K562 (cell line): ENCODE measurements at regions not wholly inside any gene's neighbourhood (a gene's known extent, or its start where the extent isn't known, plus 50 kb on each side); places are given as distances from the start of the nearest gene placed in this dataset.

Experiments used
- ATAC-seq: fragments of 200-7000 bp; cut with Tn5 transposase; 3 replicates; pipeline ENCODE4 v1.9.1; 2020; ENCODE audit warnings: moderate library complexity
- BruUV-seq: library from RNA; stranded (reverse); fragments of 400-500 nt; replicated peaks from 2 replicates; lab custom pipeline; 2021; lab: Mats Ljungman, UMichigan
- CTCF ChIA-PET: fragments of 300-600 bp; formaldehyde crosslinking; extraction: SDS; loops from one replicate; lab custom pipeline; 2021; ENCODE audit warnings: low intra/inter-chr PET ratio; lab: Yijun Ruan, JAX
- POLR2A ChIA-PET: fragments of 300-600, 350-650 bp; sonication (Branson Sonifier 250); formaldehyde crosslinking; extraction: SDS; loops from one replicate; lab custom pipeline; 2021; ENCODE audit warnings: antibody characterized with exemption, inconsistent platforms; lab: Yijun Ruan, JAX
- DNase-seq, 4 experiments: peaks; one replicate each; pipeline versions ENCODE4 v3.0.0 to v3.0.0-alpha.2; 2011 to 2018; ENCODE audit warnings: low spot score in 3 of 4, mixed read lengths in 3 of 4; ENCODE audit errors: extremely low read depth in 1 of 4
- FAIRE-seq: peaks from 2 replicates; lab custom pipeline; 2011; peaks lifted over from hg19 to GRCh38; lab: Jason Lieb, UNC
- H2AFZ ChIP-seq: 2 replicates; pipeline ENCODE4 v1.6.0; 2011; ENCODE audit warnings: low read depth, low read length, control low read depth, inconsistent platforms
- H3K27ac ChIP-seq: fragments of 200-600 bp; 3 replicates; pipeline ENCODE4 v1.8.0; 2011; ENCODE audit warnings: low read depth, mild to moderate bottlenecking, control low read depth, inconsistent platforms, low read length, moderate library complexity, mixed read lengths; ENCODE audit errors: extremely low read depth
- H3K27me3 ChIP-seq, 2 experiments: fragments of 300-600 bp in 1 of 2; 2 replicates in 1 of 2; 3 replicates in 1 of 2; pipeline versions ENCODE4 v1.6.0 to v1.8.0; 2011; ENCODE audit warnings: inconsistent platforms in 2 of 2, low read length in 2 of 2, mild to moderate bottlenecking in 1 of 2, mixed read lengths in 1 of 2, moderate library complexity in 1 of 2; ENCODE audit not compliant: control insufficient read depth in 2 of 2, insufficient read depth in 2 of 2
- H3K36me3 ChIP-seq: fragments of 300-600 bp; 3 replicates; pipeline ENCODE4 v1.8.0; 2011; ENCODE audit warnings: mild to moderate bottlenecking, low read length, inconsistent platforms; ENCODE audit not compliant: control insufficient read depth, insufficient read depth
- H3K4me1 ChIP-seq, 2 experiments: fragments of 200-600 bp in 1 of 2; replicated peaks in 1 of 2; 2 replicates in 1 of 2; 3 replicates in 1 of 2; pipeline versions ENCODE4 v1.5.1 to v1.8.0; 2011; ENCODE audit warnings: inconsistent platforms in 2 of 2, low read length in 2 of 2, mild to moderate bottlenecking in 1 of 2, mixed read lengths in 1 of 2, moderate library complexity in 1 of 2; ENCODE audit not compliant: control insufficient read depth in 2 of 2, insufficient read depth in 2 of 2
- H3K4me2 ChIP-seq: 2 replicates; pipeline ENCODE4 v1.6.1; 2011; ENCODE audit warnings: low read length, control low read depth, inconsistent platforms, mixed read lengths; ENCODE audit not compliant: insufficient read depth
- H3K4me3 ChIP-seq: fragments of 200-600 bp; sonication (generic), shearing (Covaris generic); 2 replicates; pipeline ENCODE4 v1.5.1; 2016; ENCODE audit warnings: control low read depth, inconsistent platforms
- H3K79me2 ChIP-seq: fragments of 200-600 bp; 3 replicates; pipeline ENCODE4 v1.8.0; 2011; ENCODE audit warnings: low read length, inconsistent platforms; ENCODE audit not compliant: control insufficient read depth, insufficient read depth
- H3K9ac ChIP-seq, 2 experiments: 2 replicates each; pipeline versions ENCODE4 v1.6.0 to v1.6.1; 2011; ENCODE audit warnings: low read depth in 2 of 2, low read length in 2 of 2, control low read depth in 1 of 2, inconsistent platforms in 1 of 2, mild to moderate bottlenecking in 1 of 2, mixed read lengths in 1 of 2; ENCODE audit not compliant: insufficient read depth in 1 of 2
- H3K9me1 ChIP-seq: one replicate; pipeline ENCODE4 v1.6.0; 2011; ENCODE audit warnings: inconsistent platforms, mild to moderate bottlenecking, low read length, moderate library complexity; ENCODE audit not compliant: control insufficient read depth, insufficient read depth
- H3K9me3 ChIP-seq: replicated peaks from 2 replicates; pipeline ENCODE4 v1.5.1; 2011; ENCODE audit warnings: low read depth, low read length, inconsistent platforms; ENCODE audit not compliant: control insufficient read depth, insufficient read depth
- H4K20me1 ChIP-seq: replicated peaks from 2 replicates; pipeline ENCODE4 v1.6.1; 2011; ENCODE audit warnings: low read length, inconsistent platforms, mixed read lengths; ENCODE audit not compliant: control insufficient read depth, insufficient read depth
- CBX8 ChIP-seq: fragments of 200-600 bp; sonication (generic); IDR thresholded peaks from 2 replicates; pipeline ENCODE4 v1.6.1; 2012; ENCODE audit warnings: borderline replicate concordance, mixed run types, low read depth, mild to moderate bottlenecking, moderate library complexity, mixed read lengths, low read length, control low read depth, inconsistent platforms; ENCODE audit not compliant: poor library complexity, severe bottlenecking; ENCODE audit errors: extremely low read depth
- HIVEP1 ChIP-seq: fragments of 250-450 bp; sonication (Bioruptor Pico); IDR thresholded peaks from 2 replicates; pipeline ENCODE4 v1.4.0; 2020; ENCODE audit warnings: mild to moderate bottlenecking
- IRF2 ChIP-seq: sonication (generic); formaldehyde crosslinking; IDR thresholded peaks from 2 replicates; pipeline ENCODE4 v1.8.1; 2022; ENCODE audit warnings: mild to moderate bottlenecking, missing genetic modification reagents
- RBM14 ChIP-seq: fragments of 200-400 bp; formaldehyde crosslinking; IDR thresholded peaks from 2 replicates; pipeline ENCODE4 v1.6.1; 2018; ENCODE audit warnings: low read depth, mild to moderate bottlenecking, low read length, moderate library complexity, borderline replicate concordance; ENCODE audit not compliant: insufficient read depth
- WGBS: fragments of 100-300 bp; shearing (Covaris generic); methylation state at CpG from one replicate; pipeline ENCODE4 v1.1.6; 2016; ENCODE audit warnings: low coverage, mixed read lengths; ENCODE audit not compliant: insufficient coverage; ENCODE audit errors: missing lambda C conversion rate; 5-methylcytosine and 5-hydroxymethylcytosine counted together
- in situ Hi-C: fragments of 300-500 bp; cut with MboI; formaldehyde crosslinking; loops from 4 replicates; pipeline ENCODE4 v1.15.0; 2018; ENCODE audit warnings: inconsistent platforms, mixed read lengths
- intact Hi-C: fragments of 100-400 bp; cut with micrococcal nuclease; formaldehyde crosslinking; loops from 2 replicates; pipeline ENCODE4 v1.14.2; 2022
- TF ChIP-seq, protein P1 (sequence below): fragments of 250-450 bp; sonication (Bioruptor Pico); IDR thresholded peaks from 2 replicates; pipeline ENCODE4 v1.8.0; 2022; ENCODE audit warnings: moderate library complexity, mild to moderate bottlenecking, inconsistent platforms
- TF ChIP-seq, protein P2 (sequence below): IDR thresholded peaks from 2 replicates; pipeline ENCODE4 v1.6.1; 2011; ENCODE audit not compliant: insufficient read length; ENCODE audit errors: extremely low read depth

DNA sequence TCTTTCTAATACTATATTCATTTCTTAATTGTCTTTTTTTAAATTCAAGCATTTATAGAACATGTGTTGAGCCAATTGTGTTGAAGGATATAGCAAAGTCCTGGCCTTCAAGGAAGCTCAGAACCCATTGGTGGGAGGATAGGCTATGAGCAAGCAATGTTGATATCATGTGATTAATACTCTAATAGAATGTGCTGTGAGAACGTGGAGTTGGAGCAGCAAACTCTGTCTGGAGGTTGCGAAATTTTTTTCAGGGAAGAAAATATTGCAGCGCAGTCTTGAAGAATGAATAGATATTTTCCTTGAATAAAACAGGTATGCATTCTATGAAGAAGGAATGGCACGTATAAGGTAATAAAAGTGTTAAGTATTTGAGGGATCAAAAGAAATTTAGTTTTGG, 229.2 kb upstream of the KCNK2 start:
- Histone ChIP-seq H3K36me3 (no peaks in the 10 kb centered on the region), H2AFZ (no peak overlapping the region), H3K27me3 (no peaks in the 10 kb centered on the region), H3K27ac (no peak overlapping the region), H4K20me1 (no peaks in the 10 kb centered on the region), H3K9me3 (no peaks in the 10 kb centered on the region; the same call in 1 of the 2 replicates), H3K9ac (no peak overlapping the region), H3K79me2 (no peaks in the 10 kb centered on the region), H3K4me3 (no peak overlapping the region), H3K4me2 (no peak overlapping the region), H3K4me1 (no peaks in the 10 kb centered on the region), H3K9me1 (no peaks in the 10 kb centered on the region)
- 22% methylated on average over 4 of the region's 4 CpGs for WGBS
- ATAC-seq: no peak
- CTCF ChIA-PET: no interaction called here
- POLR2A ChIA-PET: interaction anchor here (0.6 kb wide), 1 partner anchor 1345 kb away, joined by 4 read pairs; no protein-coding TSS in a partner anchor
- TF ChIP-seq HIVEP1 (no peak), RBM14 (no peak), CBX8 (no peak), IRF2 (CRISPR knock-in tag) (no peak)
- TF ChIP-seq, protein P1, sequence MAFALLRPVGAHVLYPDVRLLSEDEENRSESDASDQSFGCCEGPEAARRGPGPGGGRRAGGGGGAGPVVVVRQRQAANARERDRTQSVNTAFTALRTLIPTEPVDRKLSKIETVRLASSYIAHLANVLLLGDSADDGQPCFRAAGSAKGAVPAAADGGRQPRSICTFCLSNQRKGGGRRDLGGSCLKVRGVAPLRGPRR (CRISPR knock-in tag): no peak
- TF ChIP-seq, protein P2, sequence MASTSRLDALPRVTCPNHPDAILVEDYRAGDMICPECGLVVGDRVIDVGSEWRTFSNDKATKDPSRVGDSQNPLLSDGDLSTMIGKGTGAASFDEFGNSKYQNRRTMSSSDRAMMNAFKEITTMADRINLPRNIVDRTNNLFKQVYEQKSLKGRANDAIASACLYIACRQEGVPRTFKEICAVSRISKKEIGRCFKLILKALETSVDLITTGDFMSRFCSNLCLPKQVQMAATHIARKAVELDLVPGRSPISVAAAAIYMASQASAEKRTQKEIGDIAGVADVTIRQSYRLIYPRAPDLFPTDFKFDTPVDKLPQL: no peak
- DNase-seq: no peak
- intact Hi-C loops (no loop called here), in situ Hi-C loops (no loop called here)
- no peak for FAIRE-seq
- no TSS peak for BruUV-seq
